ENCODE measurements at regions not wholly inside any gene's neighbourhood (a gene's known extent, or its start where the extent isn't known, plus 50 kb on each side); places are given as distances from the start of the nearest gene placed in this dataset.

- no peak overlapping the region for H3K18ac ChIP-seq (ENCODE audit: low read length)
- H3K9ac ChIP-seq (ENCODE audit: low read depth, low read length, poor library complexity): no peak overlapping the region
- DNase-seq (ENCODE audit: low spot score): no peak
- no peak overlapping the region for H3K4ac ChIP-seq (ENCODE audit: low read length)
- H4K91ac ChIP-seq (ENCODE audit: low read depth, low read length, poor library complexity): no peak overlapping the region
- no peak overlapping the region for H2AK5ac ChIP-seq (ENCODE audit: low read depth, low read length)
- H3K4me2 ChIP-seq (ENCODE audit: insufficient read depth, low read length, poor library complexity, severe bottlenecking): no peak overlapping the region
- no peak overlapping the region for H3K4me3 ChIP-seq (ENCODE audit: low read length in 2 of 2)
- peaks cover 0 to 2% of the 10 kb centered on the region in 2 donors for H3K9me3 ChIP-seq (replicated peaks in 1 of 2; ENCODE audit: control insufficient read depth in 2 of 2, insufficient read depth in 1 of 2, low read depth in 1 of 2, low read length in 2 of 2)
- no peak overlapping the region for H2BK15ac ChIP-seq (ENCODE audit: low read length)
- H2BK5ac ChIP-seq (ENCODE audit: low read length): no peak overlapping the region
- H3K27ac ChIP-seq (replicated peaks; ENCODE audit: low read length): no peak overlapping the region
- no peak overlapping the region for H4K8ac ChIP-seq (ENCODE audit: low read depth, low read length)
- no CpG with 5 or more reads among the region's 2 CpGs for WGBS, 2 donors (ENCODE audit: extremely low coverage in 2 of 2, insufficient read length in 2 of 2, insufficient replicate concordance in 1 of 2)
- no peak overlapping the region for H2AFZ ChIP-seq (ENCODE audit: low read length)
- no peaks in the 10 kb centered on the region for H3K79me1 ChIP-seq (ENCODE audit: low read depth, low read length)
- H3K23ac ChIP-seq (ENCODE audit: low read depth, low read length, poor library complexity): no peak overlapping the region
- no peak overlapping the region for H2BK120ac ChIP-seq (ENCODE audit: low read depth, low read length)
- no peaks in the 10 kb centered on the region for H3K27me3 ChIP-seq (ENCODE audit: control insufficient read depth in 3 of 3, insufficient read depth in 3 of 3, low read depth in 1 of 3, low read length in 3 of 3)
- no peaks in the 10 kb centered on the region for H3K36me3 ChIP-seq (replicated peaks in 1 of 2; ENCODE audit: control insufficient read depth in 2 of 2, insufficient read depth in 2 of 2, low read length in 2 of 2)
- peaks cover 0 to 5% of the 10 kb centered on the region in 2 donors for H3K4me1 ChIP-seq (ENCODE audit: control insufficient read depth in 2 of 2, insufficient read depth in 1 of 2, low read depth in 1 of 2, low read length in 2 of 2)
- H2BK12ac ChIP-seq (ENCODE audit: low read length): no peak overlapping the region
- H3K14ac ChIP-seq (ENCODE audit: low read length): no peak overlapping the region
Measured at GRCh38 chr1:113219377-113219776, 146.4 kb downstream of the LRIG2 start.

GRCh38 chr1:113219828-113220227, 146.8 kb downstream of the LRIG2 start:
- Histone ChIP-seq H3K4me2 (ENCODE audit: insufficient read depth, low read length, poor library complexity, severe bottlenecking) (no peak overlapping the region), H3K4me3 (ENCODE audit: low read length in 2 of 2) (no peak overlapping the region), H2BK12ac (ENCODE audit: low read length) (no peak overlapping the region), H3K4me1 (ENCODE audit: control insufficient read depth in 2 of 2, insufficient read depth in 1 of 2, low read depth in 1 of 2, low read length in 2 of 2) (peaks cover 0 to 5% of the 10 kb centered on the region in 2 donors), H2BK5ac (ENCODE audit: low read length) (no peak overlapping the region), H4K8ac (ENCODE audit: low read depth, low read length) (no peak overlapping the region), H3K4ac (ENCODE audit: low read length) (no peak overlapping the region), H3K27ac (replicated peaks; ENCODE audit: low read length) (no peak overlapping the region), H4K91ac (ENCODE audit: low read depth, low read length, poor library complexity) (no peak overlapping the region), H3K23ac (ENCODE audit: low read depth, low read length, poor library complexity) (no peak overlapping the region), H3K36me3 (replicated peaks in 1 of 2; ENCODE audit: control insufficient read depth in 2 of 2, insufficient read depth in 2 of 2, low read length in 2 of 2) (no peaks in the 10 kb centered on the region), H3K27me3 (ENCODE audit: control insufficient read depth in 3 of 3, insufficient read depth in 3 of 3, low read depth in 1 of 3, low read length in 3 of 3) (no peaks in the 10 kb centered on the region), H3K9me3 (replicated peaks in 1 of 2; ENCODE audit: control insufficient read depth in 2 of 2, insufficient read depth in 1 of 2, low read depth in 1 of 2, low read length in 2 of 2) (peaks cover 0 to 2% of the 10 kb centered on the region in 2 donors), H2AK5ac (ENCODE audit: low read depth, low read length) (peak overlapping the region; percentile 60), H3K9ac (ENCODE audit: low read depth, low read length, poor library complexity) (no peak overlapping the region), H3K18ac (ENCODE audit: low read length) (peak overlapping the region; percentile 79), H2BK15ac (ENCODE audit: low read length) (no peak overlapping the region), H3K79me1 (ENCODE audit: low read depth, low read length) (no peaks in the 10 kb centered on the region), H2BK120ac (ENCODE audit: low read depth, low read length) (no peak overlapping the region), H2AFZ (ENCODE audit: low read length) (no peak overlapping the region), H3K14ac (ENCODE audit: low read length) (no peak overlapping the region)
- no peak for DNase-seq (ENCODE audit: low spot score)
- WGBS, 2 donors (ENCODE audit: extremely low coverage in 2 of 2, insufficient read length in 2 of 2, insufficient replicate concordance in 1 of 2): no CpG with 5 or more reads among the region's 5 CpGs

- no peak overlapping the region for H4K8ac ChIP-seq (ENCODE audit: low read depth, low read length)
- no peak overlapping the region for H2AFZ ChIP-seq (ENCODE audit: low read length)
- no peak overlapping the region for H2AK5ac ChIP-seq (ENCODE audit: low read depth, low read length)
- H3K27me3 ChIP-seq (ENCODE audit: control insufficient read depth in 3 of 3, insufficient read depth in 3 of 3, low read depth in 1 of 3, low read length in 3 of 3): no peaks in the 10 kb centered on the region
- H3K9ac ChIP-seq (ENCODE audit: low read depth, low read length, poor library complexity): no peak overlapping the region
- H3K27ac ChIP-seq (replicated peaks; ENCODE audit: low read length): no peak overlapping the region
- no peak for DNase-seq (ENCODE audit: low spot score)
- no peak overlapping the region for H3K23ac ChIP-seq (ENCODE audit: low read depth, low read length, poor library complexity)
- no peak overlapping the region for H4K91ac ChIP-seq (ENCODE audit: low read depth, low read length, poor library complexity)
- H3K14ac ChIP-seq (ENCODE audit: low read length): no peak overlapping the region
- no peaks in the 10 kb centered on the region for H3K79me1 ChIP-seq (ENCODE audit: low read depth, low read length)
- H3K4ac ChIP-seq (ENCODE audit: low read length): no peak overlapping the region
- no peak overlapping the region for H2BK15ac ChIP-seq (ENCODE audit: low read length)
- no CpG with 5 or more reads among the region's 2 CpGs for WGBS, 2 donors (ENCODE audit: extremely low coverage in 2 of 2, insufficient read length in 2 of 2, insufficient replicate concordance in 1 of 2)
- H3K9me3 ChIP-seq (replicated peaks in 1 of 2; ENCODE audit: control insufficient read depth in 2 of 2, insufficient read depth in 1 of 2, low read depth in 1 of 2, low read length in 2 of 2): no peaks in the 10 kb centered on the region
- H3K36me3 ChIP-seq (replicated peaks in 1 of 2; ENCODE audit: control insufficient read depth in 2 of 2, insufficient read depth in 2 of 2, low read length in 2 of 2): no peaks in the 10 kb centered on the region
- H3K4me3 ChIP-seq (ENCODE audit: low read length in 2 of 2): no peak overlapping the region
- no peak overlapping the region for H3K18ac ChIP-seq (ENCODE audit: low read length)
- peaks cover 0 to 7% of the 10 kb centered on the region in 2 donors for H3K4me1 ChIP-seq (ENCODE audit: control insufficient read depth in 2 of 2, insufficient read depth in 1 of 2, low read depth in 1 of 2, low read length in 2 of 2)
- no peak overlapping the region for H3K4me2 ChIP-seq (ENCODE audit: insufficient read depth, low read length, poor library complexity, severe bottlenecking)
- H2BK5ac ChIP-seq (ENCODE audit: low read length): no peak overlapping the region
- no peak overlapping the region for H2BK120ac ChIP-seq (ENCODE audit: low read depth, low read length)
- no peak overlapping the region for H2BK12ac ChIP-seq (ENCODE audit: low read length)
Measured at GRCh38 chr1:113223040-113223439, 150.0 kb downstream of the LRIG2 start.

GRCh38 chr1:113223546-113223945, 150.5 kb downstream of the LRIG2 start:
- no peak overlapping the region for H3K4me3 ChIP-seq (ENCODE audit: low read length in 2 of 2)
- no peaks in the 10 kb centered on the region for H3K36me3 ChIP-seq (replicated peaks in 1 of 2; ENCODE audit: control insufficient read depth in 2 of 2, insufficient read depth in 2 of 2, low read length in 2 of 2)
- H3K4me1 ChIP-seq (ENCODE audit: control insufficient read depth in 2 of 2, insufficient read depth in 1 of 2, low read depth in 1 of 2, low read length in 2 of 2): peaks cover 0 to 7% of the 10 kb centered on the region in 2 donors
- H2BK120ac ChIP-seq (ENCODE audit: low read depth, low read length): no peak overlapping the region
- H2BK15ac ChIP-seq (ENCODE audit: low read length): no peak overlapping the region
- no peak for DNase-seq (ENCODE audit: low spot score)
- no peak overlapping the region for H3K4me2 ChIP-seq (ENCODE audit: insufficient read depth, low read length, poor library complexity, severe bottlenecking)
- no peak overlapping the region for H2BK12ac ChIP-seq (ENCODE audit: low read length)
- no peak overlapping the region for H3K9ac ChIP-seq (ENCODE audit: low read depth, low read length, poor library complexity)
- H4K91ac ChIP-seq (ENCODE audit: low read depth, low read length, poor library complexity): no peak overlapping the region
- H2BK5ac ChIP-seq (ENCODE audit: low read length): no peak overlapping the region
- no peak overlapping the region for H3K14ac ChIP-seq (ENCODE audit: low read length)
- H3K9me3 ChIP-seq (replicated peaks in 1 of 2; ENCODE audit: control insufficient read depth in 2 of 2, insufficient read depth in 1 of 2, low read depth in 1 of 2, low read length in 2 of 2): no peaks in the 10 kb centered on the region
- no peaks in the 10 kb centered on the region for H3K79me1 ChIP-seq (ENCODE audit: low read depth, low read length)
- 100% methylated on average over 1 of the region's 9 CpGs; no CpG with 5 or more reads in 1 of the 2 donors for WGBS, 2 donors (ENCODE audit: extremely low coverage in 2 of 2, insufficient read length in 2 of 2, insufficient replicate concordance in 1 of 2)
- no peak overlapping the region for H3K27ac ChIP-seq (replicated peaks; ENCODE audit: low read length)
- no peak overlapping the region for H3K23ac ChIP-seq (ENCODE audit: low read depth, low read length, poor library complexity)
- no peak overlapping the region for H2AFZ ChIP-seq (ENCODE audit: low read length)
- H3K4ac ChIP-seq (ENCODE audit: low read length): no peak overlapping the region
- H2AK5ac ChIP-seq (ENCODE audit: low read depth, low read length): no peak overlapping the region
- H3K27me3 ChIP-seq (ENCODE audit: control insufficient read depth in 3 of 3, insufficient read depth in 3 of 3, low read depth in 1 of 3, low read length in 3 of 3): no peaks in the 10 kb centered on the region
- no peak overlapping the region for H4K8ac ChIP-seq (ENCODE audit: low read depth, low read length)
- peak overlapping the region; percentile 44 for H3K18ac ChIP-seq (ENCODE audit: low read length)
